ENCODE measurements at regions not wholly inside any gene's neighbourhood (a gene's known extent, or its start where the extent isn't known, plus 50 kb on each side); places are given as distances from the start of the nearest gene placed in this dataset.
"Not testable (repeated sequence)": the region's sequence is repeated elsewhere in the genome, so short reads cannot be mapped to it uniquely, and the experiment has no call there.

DNA sequence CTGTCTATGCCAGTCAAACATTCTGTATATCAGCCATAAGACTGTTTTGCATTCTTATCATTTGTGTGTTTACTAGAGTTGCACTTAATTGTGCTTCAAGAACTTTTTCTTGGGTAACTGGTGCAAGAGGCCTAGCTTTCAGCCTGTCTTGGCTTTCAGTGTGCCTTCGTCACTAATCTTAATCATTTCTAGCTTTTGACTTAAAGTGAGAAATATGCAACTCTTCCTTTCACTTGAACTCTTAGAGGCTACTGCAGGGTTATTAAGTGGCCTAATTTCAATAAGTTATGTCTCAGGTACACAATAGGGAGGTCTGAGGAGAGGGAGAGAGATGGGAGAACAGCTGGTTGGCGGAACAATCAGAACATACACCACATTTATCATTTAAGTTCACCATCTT, 62.1 kb upstream of the FAN1 start:
- not testable (repeated sequence) for DNase-seq (ENCODE audit: low spot score)

DNA sequence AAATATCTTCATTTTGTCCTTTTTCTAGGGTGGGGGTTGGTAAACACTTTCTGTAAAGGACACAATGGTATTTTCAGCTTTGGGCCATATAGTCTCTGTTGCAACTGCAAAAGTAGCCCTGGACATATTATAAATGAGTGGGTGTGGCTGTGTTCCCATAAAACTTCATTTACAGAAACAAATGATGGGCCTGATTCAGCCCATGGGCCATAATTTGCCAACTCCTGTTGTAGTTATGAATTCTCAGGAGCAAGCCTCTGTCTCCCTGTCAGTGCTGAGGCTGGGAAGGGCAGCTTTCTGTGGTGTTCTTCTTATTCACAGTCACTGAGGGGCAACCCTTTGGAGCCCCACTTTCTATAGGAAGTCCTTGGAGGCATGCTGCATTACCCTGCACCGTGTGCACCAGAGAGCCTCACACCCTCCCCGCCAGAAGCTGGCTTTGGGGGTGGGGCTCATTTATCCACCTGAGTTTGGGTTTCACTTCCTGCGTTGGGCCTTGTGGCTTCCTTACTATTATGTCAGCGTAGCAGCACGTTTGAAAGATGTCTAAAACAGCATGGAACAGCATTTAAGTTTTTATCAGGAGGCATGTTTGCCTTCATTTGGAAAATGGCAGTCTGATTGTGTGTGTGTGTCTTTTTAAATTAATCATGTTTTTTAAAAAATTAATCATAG, 60.8 kb upstream of the FAN1 start:
- not testable (repeated sequence) for DNase-seq (ENCODE audit: low spot score)

- DNase-seq (ENCODE audit: low spot score), result not testable (repeated sequence)
Measured at GRCh38 chr15:30845536-30845935, 58.2 kb upstream of the FAN1 start.
